ENCODE measurements at regions not wholly inside any gene's neighbourhood (a gene's known extent, or its start where the extent isn't known, plus 50 kb on each side); places are given as distances from the start of the nearest gene placed in this dataset.

GRCh38 chr1:175822580-175822979 is 79.2 kb upstream of the TNR start:
- H3K56ac ChIP-seq (replicated peaks; ENCODE audit: insufficient read length, low read depth, low read length), result no peak overlapping the region
- H4K20me1 ChIP-seq (replicated peaks in 1 of 2; ENCODE audit: control insufficient read depth in 1 of 2, insufficient read depth in 2 of 2, low read length in 2 of 2), result no peaks in the 10 kb centered on the region
- H4K91ac ChIP-seq (replicated peaks; ENCODE audit: insufficient read length, low read length), result no peak overlapping the region
- no peak for TF ChIP-seq RFX5 (IDR thresholded peaks at IDR 0.05; ENCODE audit: borderline replicate concordance, low read depth, low read length)
- TF ChIP-seq SP4 (IDR thresholded peaks at IDR 0.05; ENCODE audit: low read length), result no peak
- no peak for TF ChIP-seq KDM1A (IDR thresholded peaks at IDR 0.05; ENCODE audit: borderline replicate concordance, low read length)
- TF ChIP-seq JUN (IDR thresholded peaks at IDR 0.05; ENCODE audit: low read depth, low read length), result no peak
- TF ChIP-seq BRCA1 (IDR thresholded peaks at IDR 0.05; ENCODE audit: low read depth, low read length), result no peak
- no peak for TF ChIP-seq SIN3A (conservative IDR thresholded peaks at IDR 0.05 in 1 of 2, IDR thresholded peaks at IDR 0.05 in 1 of 2; ENCODE audit: low read depth in 1 of 2, low read length in 2 of 2)
- TF ChIP-seq BACH1 (IDR thresholded peaks at IDR 0.05; ENCODE audit: low read length), result no peak
- TF ChIP-seq RBBP5 (IDR thresholded peaks at IDR 0.05; ENCODE audit: borderline replicate concordance, low read depth, low read length), result no peak
- TF ChIP-seq SP2 (IDR thresholded peaks at IDR 0.05; ENCODE audit: low read length), result no peak
- TF ChIP-seq NANOG (IDR thresholded peaks at IDR 0.05; ENCODE audit: insufficient read depth, low read depth, low read length, poor library complexity, severe bottlenecking), result no peak
- no peak for TF ChIP-seq MAFK (IDR thresholded peaks at IDR 0.05; ENCODE audit: low read depth, low read length)
- no peak for TF ChIP-seq GTF2F1 (IDR thresholded peaks at IDR 0.05; ENCODE audit: borderline replicate concordance, low read depth, low read length)
- no peak for TF ChIP-seq EZH2 (IDR thresholded peaks at IDR 0.05; ENCODE audit: low read depth, low read length, severe bottlenecking)
- TF ChIP-seq YY1 (IDR thresholded peaks at IDR 0.05; ENCODE audit: low read depth, low read length), result no peak
- TF ChIP-seq SAP30 (IDR thresholded peaks at IDR 0.05; ENCODE audit: insufficient read depth, insufficient replicate concordance, low read length), result no peak
- no peak overlapping the region for H3K27ac ChIP-seq (ENCODE audit: low read depth, low read length)
- H3K79me2 ChIP-seq (ENCODE audit: control insufficient read depth in 1 of 2, insufficient read depth in 2 of 2, low read length in 2 of 2), result no peaks in the 10 kb centered on the region
- no peak overlapping the region for H2BK15ac ChIP-seq (ENCODE audit: low read length)
- 80% methylated on average over 2 of the region's 2 CpGs; no CpG with 5 or more reads in 1 of the 2 experiments for WGBS, 2 experiments (ENCODE audit: extremely low coverage in 1 of 2, insufficient coverage in 1 of 2, insufficient read length in 1 of 2, insufficient replicate concordance in 2 of 2, low coverage in 1 of 2, low lambda C conversion rate in 2 of 2, missing lambda C conversion rate in 1 of 2)
- H3K9ac ChIP-seq (replicated peaks in 1 of 4; ENCODE audit: extremely low read depth in 1 of 4, low read depth in 3 of 4, low read length in 3 of 4), result no peak overlapping the region
- no peaks in the 10 kb centered on the region for H3K79me1 ChIP-seq (ENCODE audit: low read depth, low read length)
- H2BK20ac ChIP-seq (ENCODE audit: low read length), result no peak overlapping the region
- ChIA-PET CTCF (ENCODE audit: partially characterized antibody) (interaction anchor here (0.8 to 3.8 kb wide), 7 partner anchors 11 to 448 kb away, joined by 3 to 32 read pairs (median 11); partner anchors contain the start of gene TNR), POLR2A (ENCODE audit: partially characterized antibody) (no interaction called here)
- H3K36me3 ChIP-seq (ENCODE audit: control insufficient read depth in 2 of 4, insufficient read depth in 4 of 4, low read length in 3 of 4), result no peaks in the 10 kb centered on the region
- no peak overlapping the region for H4K5ac ChIP-seq (ENCODE audit: insufficient read length, low read depth, low read length)
- no peaks in the 10 kb centered on the region for H3K9me3 ChIP-seq (ENCODE audit: insufficient read depth in 2 of 2, low read depth in 1 of 2, low read length in 1 of 2)
- FAIRE-seq (no peak), DNase-seq (ENCODE audit: low read depth in 1 of 2, low spot score in 2 of 2) (no peak)
- H4K8ac ChIP-seq (ENCODE audit: extremely low read depth, insufficient read depth, low read length), result no peak overlapping the region
- H3K27me3 ChIP-seq (replicated peaks in 1 of 4; ENCODE audit: control insufficient read depth in 3 of 4, extremely low read depth in 1 of 4, insufficient read depth in 3 of 4, low read length in 3 of 4), result no peaks in the 10 kb centered on the region
- no peaks in the 10 kb centered on the region for H3K23me2 ChIP-seq (ENCODE audit: low read depth, low read length)
- H3K4me3 ChIP-seq (ENCODE audit: extremely low read depth in 1 of 4, insufficient read depth in 2 of 4, low read depth in 3 of 4, low read length in 4 of 4), result no peak overlapping the region
- H3K23ac ChIP-seq (ENCODE audit: insufficient read length), result no peak overlapping the region
- no peak overlapping the region for H2BK120ac ChIP-seq (replicated peaks; ENCODE audit: low read depth, low read length)
- no peak overlapping the region for H3K18ac ChIP-seq (ENCODE audit: extremely low read depth, low read length)
- peaks cover 0 to 3% (median 0%) of the 10 kb centered on the region in 4 experiments; a peak in 1 of 7 replicates for H3K4me1 ChIP-seq (replicated peaks in 1 of 4; ENCODE audit: control insufficient read depth in 3 of 4, insufficient read depth in 4 of 4, low read length in 3 of 4)
- H2BK12ac ChIP-seq (ENCODE audit: low read depth, low read length), result no peak overlapping the region
- H2AFZ ChIP-seq (ENCODE audit: low read length), result no peak overlapping the region
- H2AK5ac ChIP-seq (ENCODE audit: low read depth, low read length), result no peak overlapping the region
- H3K4ac ChIP-seq (replicated peaks; ENCODE audit: insufficient read length, low read depth, low read length), result no peak overlapping the region
- no peak overlapping the region for H3K4me2 ChIP-seq (ENCODE audit: insufficient read depth in 1 of 2, low read depth in 2 of 2, low read length in 2 of 2)
- H3K14ac ChIP-seq (ENCODE audit: insufficient read length), result no peak overlapping the region
- no peak overlapping the region for H2BK5ac ChIP-seq (ENCODE audit: low read depth, low read length)
